ENCODE measurements at regions not wholly inside any gene's neighbourhood (a gene's known extent, or its start where the extent isn't known, plus 50 kb on each side); places are given as distances from the start of the nearest gene placed in this dataset.
"Not testable (repeated sequence)": the region's sequence is repeated elsewhere in the genome, so short reads cannot be mapped to it uniquely, and the experiment has no call there.

DNA sequence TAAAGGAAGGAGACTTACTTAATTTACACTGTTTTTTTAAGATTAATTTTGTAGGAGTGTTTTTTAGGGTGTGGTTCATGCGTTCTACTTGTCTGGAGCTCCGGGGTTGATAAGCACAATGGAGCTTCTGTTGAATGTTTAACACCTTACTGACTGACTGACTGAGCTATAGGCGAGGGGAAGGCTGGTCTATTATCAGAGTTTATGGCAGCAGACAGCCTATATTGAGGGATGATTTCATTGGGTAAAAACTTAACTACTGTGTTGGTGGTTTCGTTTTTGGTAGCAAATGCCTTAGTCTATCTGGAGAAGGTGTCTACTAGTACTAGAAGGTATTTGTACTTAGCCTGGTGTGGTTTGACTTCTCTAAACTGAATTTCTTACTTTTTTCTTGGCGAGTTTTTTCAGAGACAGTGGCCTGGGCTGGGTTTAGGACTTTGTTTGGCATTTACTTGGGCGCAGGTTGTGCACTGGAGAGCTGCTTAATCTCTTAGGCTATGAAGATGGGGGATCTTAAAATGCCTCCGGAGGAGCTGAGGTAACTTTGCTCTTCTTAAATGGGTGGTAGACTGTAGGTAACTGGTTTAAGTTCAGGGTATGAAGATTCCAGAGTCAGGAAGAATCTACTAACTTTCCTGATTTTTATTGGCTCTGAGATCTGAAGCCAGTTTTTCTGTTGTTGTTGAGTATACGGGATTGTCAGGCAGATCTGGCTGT is 130.2 kb downstream of the ART5 start:
- H3K4me3 ChIP-seq (ENCODE audit: low read depth, low read length); H3K27me3 ChIP-seq (replicated peaks); DNase-seq; H3K36me3 ChIP-seq (replicated peaks); in situ Hi-C loops (cut with HindIII; ENCODE audit: low pct_ligation_motif_present, low sequenced_read_pairs); H3K27ac ChIP-seq: not testable (repeated sequence)

DNA sequence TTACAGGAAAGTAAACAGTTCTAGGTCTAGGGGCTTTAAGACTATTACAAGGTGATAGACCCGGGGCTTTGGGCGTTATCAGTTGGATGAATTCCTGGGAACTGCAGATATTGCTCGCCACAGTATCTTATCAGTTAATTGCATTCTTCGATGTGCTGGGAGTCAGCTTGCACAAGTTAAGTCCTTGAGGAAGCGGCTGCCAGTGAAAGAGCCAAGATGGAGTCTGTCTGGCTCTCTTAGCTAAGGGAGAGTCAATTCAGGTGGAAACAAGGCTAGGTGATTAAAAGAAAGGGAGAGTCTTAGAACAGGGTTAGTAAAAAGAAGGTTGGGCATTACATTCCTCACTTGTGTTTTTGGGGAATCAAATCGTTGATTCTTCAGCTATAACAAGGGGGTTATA is 130.6 kb upstream of the ZNF195 start:
- in situ Hi-C loops (cut with HindIII; ENCODE audit: low pct_ligation_motif_present, low sequenced_read_pairs); H3K36me3 ChIP-seq (replicated peaks); DNase-seq; H3K4me3 ChIP-seq (ENCODE audit: low read depth, low read length); H3K27me3 ChIP-seq (replicated peaks); H3K27ac ChIP-seq: not testable (repeated sequence)

GRCh38 chr11:3499198-3499597 is 120.3 kb upstream of the ZNF195 start:
- H3K27me3 ChIP-seq (replicated peaks); DNase-seq; in situ Hi-C loops (cut with HindIII; ENCODE audit: low pct_ligation_motif_present, low sequenced_read_pairs): not testable (repeated sequence)

GRCh38 chr11:3498356-3498755 is 119.4 kb upstream of the ZNF195 start:
- DNase-seq; H3K27ac ChIP-seq; in situ Hi-C loops (cut with HindIII; ENCODE audit: low pct_ligation_motif_present, low sequenced_read_pairs); H3K36me3 ChIP-seq (replicated peaks); H3K27me3 ChIP-seq (replicated peaks); H3K4me3 ChIP-seq (ENCODE audit: low read depth, low read length): not testable (repeated sequence)

More at GRCh38 chr11:3499198-3499597, 120.3 kb upstream of the ZNF195 start:
- not testable (repeated sequence) for H3K36me3 ChIP-seq (replicated peaks); H3K4me3 ChIP-seq (ENCODE audit: low read depth, low read length); H3K27ac ChIP-seq

- H3K27ac ChIP-seq; H3K27me3 ChIP-seq (replicated peaks); H3K36me3 ChIP-seq (replicated peaks); in situ Hi-C loops (cut with HindIII; ENCODE audit: low pct_ligation_motif_present, low sequenced_read_pairs); H3K4me3 ChIP-seq (ENCODE audit: low read depth, low read length); DNase-seq: not testable (repeated sequence)
These were observed 114.2 kb upstream of the ZNF195 start for GRCh38 chr11:3493152-3493551.

GRCh38 chr11:3488003-3488402 is 109.1 kb upstream of the ZNF195 start:
- H3K36me3 ChIP-seq (replicated peaks); H3K27me3 ChIP-seq (replicated peaks); DNase-seq; H3K27ac ChIP-seq; in situ Hi-C loops (cut with HindIII; ENCODE audit: low pct_ligation_motif_present, low sequenced_read_pairs); H3K4me3 ChIP-seq (ENCODE audit: low read depth, low read length): not testable (repeated sequence)

- DNase-seq; H3K27me3 ChIP-seq (replicated peaks); H3K36me3 ChIP-seq (replicated peaks); in situ Hi-C loops (cut with HindIII; ENCODE audit: low pct_ligation_motif_present, low sequenced_read_pairs); H3K4me3 ChIP-seq (ENCODE audit: low read depth, low read length); H3K27ac ChIP-seq: not testable (repeated sequence)
These were observed 106.8 kb upstream of the ZNF195 start for GRCh38 chr11:3485737-3486136.

- H3K36me3 ChIP-seq (replicated peaks); in situ Hi-C loops (cut with HindIII; ENCODE audit: low pct_ligation_motif_present, low sequenced_read_pairs); H3K4me3 ChIP-seq (ENCODE audit: low read depth, low read length); H3K27ac ChIP-seq; H3K27me3 ChIP-seq (replicated peaks); DNase-seq: not testable (repeated sequence)
These were observed 98.3 kb upstream of the ZNF195 start for GRCh38 chr11:3476937-3477885.

DNA sequence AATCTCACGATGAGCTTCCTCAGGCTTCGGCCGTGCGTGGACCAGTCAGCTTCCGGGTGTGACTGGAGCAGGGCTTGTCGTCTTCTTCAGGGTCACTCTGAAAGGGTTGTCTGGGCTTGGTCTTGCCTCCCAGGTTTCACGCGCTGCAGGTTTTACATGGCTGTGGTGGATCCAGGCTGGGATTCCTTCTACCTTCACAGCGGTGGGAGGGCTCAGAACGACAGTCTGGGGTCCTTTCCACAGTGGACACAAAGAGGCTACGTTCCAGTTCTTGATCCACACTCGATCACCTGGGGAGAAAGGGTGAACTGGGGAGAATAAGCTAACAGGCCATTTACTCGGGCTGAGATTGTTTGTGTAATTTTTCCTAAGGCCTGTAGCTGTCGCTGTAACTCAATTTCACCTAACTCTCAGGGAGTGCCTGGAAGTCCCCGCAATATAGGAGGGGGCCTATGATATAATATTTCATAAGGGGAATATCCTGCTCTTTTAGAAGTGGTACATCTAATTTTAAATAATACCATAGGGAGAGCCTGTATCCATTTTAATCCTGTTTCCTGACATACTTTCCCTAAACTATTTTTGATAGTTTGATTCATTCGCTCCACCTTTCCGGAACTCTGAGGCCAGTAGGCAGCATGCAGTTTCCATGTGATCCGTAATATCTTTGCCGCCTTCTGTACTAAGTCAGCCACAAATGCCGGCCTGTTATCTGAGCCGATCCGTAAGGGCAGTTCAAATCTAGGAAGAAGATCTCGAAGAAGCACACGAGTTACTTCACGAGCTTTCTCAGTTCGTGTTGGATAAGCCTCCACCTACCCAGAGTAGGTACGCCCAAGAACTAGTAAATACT is 97.4 kb upstream of the ZNF195 start:
- H3K4me3 ChIP-seq (ENCODE audit: low read depth, low read length); H3K27ac ChIP-seq; in situ Hi-C loops (cut with HindIII; ENCODE audit: low pct_ligation_motif_present, low sequenced_read_pairs): not testable (repeated sequence)

GRCh38 chr11:3468963-3469362 is 90.0 kb upstream of the ZNF195 start:
- H3K27ac ChIP-seq; H3K36me3 ChIP-seq (replicated peaks); H3K27me3 ChIP-seq (replicated peaks); DNase-seq; in situ Hi-C loops (cut with HindIII; ENCODE audit: low pct_ligation_motif_present, low sequenced_read_pairs); H3K4me3 ChIP-seq (ENCODE audit: low read depth, low read length): not testable (repeated sequence)

More for the DNA sequence above, 97.4 kb upstream of the ZNF195 start:
- not testable (repeated sequence) for DNase-seq; H3K27me3 ChIP-seq (replicated peaks); H3K36me3 ChIP-seq (replicated peaks)
- TF ChIP-seq, protein P1, sequence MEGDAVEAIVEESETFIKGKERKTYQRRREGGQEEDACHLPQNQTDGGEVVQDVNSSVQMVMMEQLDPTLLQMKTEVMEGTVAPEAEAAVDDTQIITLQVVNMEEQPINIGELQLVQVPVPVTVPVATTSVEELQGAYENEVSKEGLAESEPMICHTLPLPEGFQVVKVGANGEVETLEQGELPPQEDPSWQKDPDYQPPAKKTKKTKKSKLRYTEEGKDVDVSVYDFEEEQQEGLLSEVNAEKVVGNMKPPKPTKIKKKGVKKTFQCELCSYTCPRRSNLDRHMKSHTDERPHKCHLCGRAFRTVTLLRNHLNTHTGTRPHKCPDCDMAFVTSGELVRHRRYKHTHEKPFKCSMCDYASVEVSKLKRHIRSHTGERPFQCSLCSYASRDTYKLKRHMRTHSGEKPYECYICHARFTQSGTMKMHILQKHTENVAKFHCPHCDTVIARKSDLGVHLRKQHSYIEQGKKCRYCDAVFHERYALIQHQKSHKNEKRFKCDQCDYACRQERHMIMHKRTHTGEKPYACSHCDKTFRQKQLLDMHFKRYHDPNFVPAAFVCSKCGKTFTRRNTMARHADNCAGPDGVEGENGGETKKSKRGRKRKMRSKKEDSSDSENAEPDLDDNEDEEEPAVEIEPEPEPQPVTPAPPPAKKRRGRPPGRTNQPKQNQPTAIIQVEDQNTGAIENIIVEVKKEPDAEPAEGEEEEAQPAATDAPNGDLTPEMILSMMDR (IDR thresholded peaks at IDR 0.05; ENCODE audit: low read depth, low read length, missing control alignments): peak; percentile 33

DNA sequence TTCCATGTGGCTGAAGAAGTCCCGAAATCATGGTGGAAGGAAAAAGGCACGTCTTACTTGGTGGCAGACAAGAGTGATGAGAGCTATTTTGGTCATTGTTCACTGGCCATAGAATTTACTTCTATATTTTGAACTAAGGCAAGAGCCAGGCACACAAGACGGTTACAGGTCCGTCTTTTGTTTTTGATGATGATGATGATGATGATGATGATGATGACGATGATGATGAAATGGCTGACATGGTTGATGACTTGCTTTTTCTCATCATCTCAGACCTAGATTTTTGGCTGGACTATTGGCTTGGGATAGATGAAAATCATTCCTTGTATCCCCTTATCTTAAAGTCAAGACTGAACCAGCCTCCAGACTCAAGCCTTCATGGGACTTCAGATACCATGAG is 88.7 kb upstream of the ZNF195 start:
- H3K36me3 ChIP-seq (replicated peaks); in situ Hi-C loops (cut with HindIII; ENCODE audit: low pct_ligation_motif_present, low sequenced_read_pairs); H3K4me3 ChIP-seq (ENCODE audit: low read depth, low read length); DNase-seq; H3K27ac ChIP-seq; H3K27me3 ChIP-seq (replicated peaks): not testable (repeated sequence)

- H3K4me3 ChIP-seq (ENCODE audit: low read depth, low read length); H3K27ac ChIP-seq; DNase-seq; H3K27me3 ChIP-seq (replicated peaks); in situ Hi-C loops (cut with HindIII; ENCODE audit: low pct_ligation_motif_present, low sequenced_read_pairs); H3K36me3 ChIP-seq (replicated peaks): not testable (repeated sequence)
These were observed 76.7 kb upstream of the ZNF195 start for GRCh38 chr11:3455666-3456065.
